SH-SY5Y (cell line): ENCODE measurements at regions not wholly inside any gene's neighbourhood (a gene's known extent, or its start where the extent isn't known, plus 50 kb on each side); places are given as distances from the start of the nearest gene placed in this dataset.

Experiments
- GATA2 ChIP-seq: IDR thresholded peaks from 2 replicates; pipeline ENCODE4 v1.6.1; 2011; ENCODE audit warnings: mild to moderate bottlenecking, low read depth, low read length
- GATA3 ChIP-seq: IDR thresholded peaks from 2 replicates; pipeline ENCODE4 v1.6.1; 2011; ENCODE audit warnings: low read depth, mild to moderate bottlenecking, low read length, moderate library complexity

- TF ChIP-seq GATA2 (no peak), GATA3 (no peak)
Observed at GRCh38 chr11:37026326-37026725, 428.3 kb upstream of the RAG2 start.
